AG09309 (cell line): ENCODE measurements at regions not wholly inside any gene's neighbourhood (a gene's known extent, or its start where the extent isn't known, plus 50 kb on each side); places are given as distances from the start of the nearest gene placed in this dataset.

ENCODE experiments used
- DNase-seq: peaks from one replicate; pipeline ENCODE4 v3.0.0-alpha.2; 2010; ENCODE audit warnings: low read depth
- H3K4me3 ChIP-seq: 2 replicates; pipeline ENCODE4 v1.5.1; 2011; ENCODE audit warnings: mild to moderate bottlenecking, low read depth, low read length, moderate library complexity; ENCODE audit not compliant: control insufficient read depth
- CTCF ChIP-seq: IDR thresholded peaks from 2 replicates; pipeline ENCODE4 v1.5.1; 2011; ENCODE audit warnings: mild to moderate bottlenecking, low read depth, low read length, inconsistent platforms; ENCODE audit not compliant: insufficient read depth, control insufficient read depth; ENCODE audit errors: missing control alignments

GRCh38 chr1:55815745-55816455 lies 600.7 kb upstream of the USP24 start:
- no peak overlapping the region for H3K4me3 ChIP-seq
- no peak for TF ChIP-seq CTCF
- DNase-seq: no peak

- no peak for TF ChIP-seq CTCF
- DNase-seq: no peak
Measured at GRCh38 chr1:55814967-55815366, 599.8 kb upstream of the USP24 start.

GRCh38 chr1:55813618-55814017 lies 598.5 kb upstream of the USP24 start:
- DNase-seq: peak; percentile 73
- no peak for TF ChIP-seq CTCF

More at GRCh38 chr1:55814967-55815366, 599.8 kb upstream of the USP24 start:
- H3K4me3 ChIP-seq: no peak overlapping the region

GRCh38 chr1:55812281-55812680 lies 597.1 kb upstream of the USP24 start:
- no peak for TF ChIP-seq CTCF
- no peak for DNase-seq
- H3K4me3 ChIP-seq: no peak overlapping the region

More at GRCh38 chr1:55813618-55814017, 598.5 kb upstream of the USP24 start:
- H3K4me3 ChIP-seq: no peak overlapping the region

- DNase-seq: no peak
- no peak for TF ChIP-seq CTCF
- H3K4me3 ChIP-seq: no peak overlapping the region
Measured at GRCh38 chr1:55808263-55808662, 593.1 kb upstream of the USP24 start.

- no peak overlapping the region for H3K4me3 ChIP-seq
- no peak for DNase-seq
- TF ChIP-seq CTCF: no peak
Measured at GRCh38 chr1:55803429-55803828, 588.3 kb upstream of the USP24 start.
